ENCODE measurements at regions not wholly inside any gene's neighbourhood (a gene's known extent, or its start where the extent isn't known, plus 50 kb on each side); places are given as distances from the start of the nearest gene placed in this dataset.
"Not testable (repeated sequence)": the region's sequence is repeated elsewhere in the genome, so short reads cannot be mapped to it uniquely, and the experiment has no call there.

DNA sequence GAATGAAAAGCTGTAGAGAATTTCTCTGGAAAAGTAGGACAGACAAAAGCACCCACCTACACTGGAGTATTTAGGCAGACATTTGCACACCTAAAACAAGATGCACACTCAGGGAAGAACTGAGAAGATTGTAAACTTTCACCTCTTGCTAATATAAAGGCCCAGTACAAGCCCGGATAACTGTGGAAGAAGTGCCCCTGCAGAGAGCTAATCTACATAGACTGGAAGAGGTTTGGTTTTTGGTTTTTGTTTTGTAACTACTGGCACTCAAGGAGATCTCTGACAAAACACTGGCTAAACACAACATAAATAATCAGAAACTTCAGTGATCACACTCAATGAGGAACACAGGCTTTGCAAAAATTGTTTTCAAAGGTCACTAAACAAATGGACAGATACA is 782.2 kb upstream of the SLC8A1 start:
- DNase-seq (ENCODE audit: extremely low read depth in 1 of 2, low read depth in 1 of 2): no peak

DNA sequence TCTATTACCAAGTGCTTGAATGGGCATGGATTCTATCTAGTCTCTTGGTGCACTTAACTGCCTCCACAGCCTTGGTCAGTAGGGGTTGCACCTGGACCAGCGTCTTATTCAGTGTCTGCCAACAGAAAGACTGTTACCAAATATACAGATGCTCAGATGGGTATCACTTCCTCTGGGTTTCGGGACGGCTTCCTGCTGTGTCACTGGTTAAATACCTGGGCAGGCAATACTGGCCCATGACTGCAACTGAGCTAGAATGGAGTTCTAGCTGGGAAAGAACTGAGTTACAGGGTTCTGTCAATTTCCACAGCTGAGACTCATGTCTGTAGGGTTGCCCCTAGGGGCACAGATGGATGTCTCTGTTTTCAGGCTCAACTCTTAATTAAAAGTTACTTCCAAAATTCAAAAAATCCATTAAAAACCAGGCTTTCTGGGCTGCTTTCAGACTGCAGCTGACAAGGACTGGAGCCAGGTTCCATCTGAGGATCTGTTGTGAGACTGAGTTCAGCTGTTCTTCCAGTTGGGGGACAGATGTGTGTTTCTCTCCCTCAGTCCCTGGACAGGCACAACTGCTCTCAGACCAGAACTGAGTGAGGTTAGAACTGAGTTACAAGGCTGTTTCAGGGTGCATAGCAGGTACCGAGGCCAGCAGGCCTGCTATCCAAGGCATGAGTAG is 789.6 kb upstream of the SLC8A1 start:
- no peak for DNase-seq (ENCODE audit: extremely low read depth in 1 of 2, low read depth in 1 of 2)

DNA sequence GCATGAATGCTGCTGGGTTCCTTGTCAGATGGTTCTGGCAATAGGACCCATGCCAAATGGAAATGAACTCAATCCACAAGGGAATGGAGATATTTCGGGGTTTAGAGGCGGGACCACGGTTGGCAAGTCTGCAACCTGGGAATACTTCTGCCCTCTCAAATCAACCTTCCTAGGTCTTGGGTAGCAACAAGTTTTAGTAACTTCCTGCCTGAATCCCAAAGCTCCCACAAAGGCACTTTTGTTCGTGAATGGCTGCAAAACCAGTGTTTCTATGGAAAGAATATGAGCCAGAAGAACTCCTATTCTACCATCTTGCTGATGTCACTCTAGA is 790.1 kb upstream of the SLC8A1 start:
- no peak for DNase-seq (ENCODE audit: extremely low read depth in 1 of 2, low read depth in 1 of 2)

DNA sequence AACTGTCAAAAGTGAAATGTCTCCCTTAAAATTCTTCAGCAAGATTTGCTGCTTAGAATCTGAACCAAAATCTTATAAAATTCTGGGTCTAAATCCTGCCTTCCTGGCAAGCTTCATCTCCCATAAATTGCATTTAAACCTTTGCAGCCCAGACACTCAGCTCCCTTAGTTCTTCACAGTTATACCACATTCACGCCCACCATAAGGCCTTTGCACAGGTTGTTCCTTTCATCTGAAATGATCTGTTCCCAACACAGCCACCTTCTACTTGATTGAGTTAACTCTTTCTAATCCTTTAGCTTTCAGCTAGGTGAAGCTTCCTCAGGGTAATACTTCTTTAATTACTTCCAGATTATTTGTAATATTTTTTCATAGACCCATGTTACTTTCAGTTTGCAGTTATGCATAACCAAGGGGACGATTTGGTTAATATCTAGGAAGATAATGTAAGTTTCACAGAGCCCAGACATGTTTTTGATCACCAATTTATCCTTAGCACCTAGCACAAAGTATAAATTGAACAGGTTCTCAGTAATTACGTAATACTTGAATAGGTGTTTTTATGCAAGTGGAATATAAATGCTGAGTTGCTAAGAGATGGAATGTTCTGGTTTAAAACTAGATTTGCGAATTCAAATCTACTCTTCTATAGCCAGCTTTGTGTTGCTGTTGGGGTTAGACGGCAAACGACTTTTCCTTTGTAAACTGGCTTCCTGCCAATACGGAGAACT is 779.7 kb upstream of the PKDCC start:
- DNase-seq (ENCODE audit: extremely low read depth in 1 of 2, low read depth in 1 of 2): no peak

DNA sequence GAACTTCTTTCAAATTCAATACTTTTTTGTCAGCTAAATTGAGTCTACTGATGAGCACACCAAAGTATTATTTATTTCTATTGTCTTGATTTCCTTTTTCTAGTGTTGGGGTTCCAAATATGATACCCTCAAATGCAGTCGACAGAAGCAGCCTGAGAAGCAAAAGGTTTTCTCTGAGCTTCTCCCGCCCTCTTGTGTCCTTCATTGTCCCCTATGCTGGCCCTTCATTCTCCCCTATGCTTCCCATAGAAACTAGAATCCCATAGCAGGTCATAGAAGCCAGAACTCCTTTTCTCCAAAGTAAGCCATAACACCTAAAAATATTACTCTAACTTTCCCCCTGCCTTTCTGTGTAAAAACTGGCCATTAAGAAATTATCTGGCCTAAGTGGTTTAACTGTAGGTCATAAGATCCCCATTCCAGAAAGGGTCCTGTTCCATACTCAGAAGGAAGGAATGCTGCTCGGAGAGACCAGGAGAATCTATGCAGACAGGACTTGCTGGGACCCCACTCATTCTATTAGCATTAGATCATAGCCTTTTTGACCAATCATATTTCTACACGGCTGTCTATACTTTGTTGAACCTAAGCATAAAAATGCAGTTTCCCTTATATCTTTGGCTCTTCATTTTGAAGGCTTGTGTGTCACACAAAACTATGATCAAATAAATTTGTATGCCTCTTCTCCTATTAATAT is 764.6 kb upstream of the PKDCC start:
- DNase-seq (ENCODE audit: extremely low read depth in 1 of 2, low read depth in 1 of 2): no peak

DNA sequence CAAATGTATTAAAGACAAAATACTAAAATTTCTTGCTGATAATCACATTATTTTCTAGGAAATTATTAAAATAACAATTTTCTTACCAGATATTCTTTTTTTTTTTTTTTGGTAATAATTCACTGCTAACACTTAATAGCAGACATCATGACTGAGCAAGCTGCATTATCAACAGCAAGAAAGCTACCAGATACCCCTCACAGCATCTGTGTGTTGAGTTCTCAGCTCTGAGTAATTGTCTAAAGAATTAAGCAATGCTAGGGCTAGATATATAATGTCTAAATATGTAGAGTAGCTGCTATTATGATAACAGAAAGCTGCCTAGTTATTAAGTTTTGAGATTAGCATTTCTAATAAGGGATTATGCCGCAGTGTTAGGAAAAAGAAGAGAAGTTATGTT is 754.3 kb upstream of the PKDCC start:
- no peak for DNase-seq (ENCODE audit: extremely low read depth in 1 of 2, low read depth in 1 of 2)

DNA sequence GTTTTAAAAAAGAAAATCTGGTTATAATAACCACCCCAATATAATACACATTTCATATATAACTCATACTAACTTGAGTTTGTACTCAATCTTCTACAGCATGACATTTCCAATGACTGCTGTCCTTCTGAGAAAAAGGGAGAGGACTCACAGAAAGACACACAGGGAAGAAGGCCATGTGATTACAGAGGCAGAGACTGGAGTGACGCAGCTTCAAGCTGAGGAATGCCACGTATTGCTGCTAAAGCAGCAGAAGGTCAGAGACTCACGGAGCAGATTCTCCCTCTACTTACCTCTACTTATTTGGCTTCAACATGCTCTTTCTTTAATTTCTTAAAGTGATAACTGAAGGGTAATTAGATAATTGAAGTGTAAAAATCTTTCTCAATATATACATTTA is 753.5 kb upstream of the PKDCC start:
- DNase-seq (ENCODE audit: extremely low read depth in 1 of 2, low read depth in 1 of 2): no peak

DNA sequence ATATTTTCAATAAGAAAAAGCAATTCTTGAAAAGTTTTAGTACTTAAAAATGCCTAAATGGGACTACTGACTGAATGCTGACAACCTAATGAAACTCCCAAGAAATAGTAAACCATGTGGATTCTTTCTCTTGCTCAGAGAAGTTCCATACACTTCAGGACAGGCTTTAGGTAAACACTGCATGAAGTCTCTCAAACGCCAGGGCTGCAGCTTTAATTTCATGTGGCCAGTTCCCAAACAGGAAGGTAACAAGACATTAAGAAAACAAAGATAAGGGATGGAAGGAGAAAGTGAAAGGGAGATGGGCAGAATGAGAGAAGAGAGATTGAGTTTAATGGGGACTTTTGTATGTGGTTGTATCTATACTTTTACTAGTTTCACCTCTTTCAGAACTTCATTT is 734.7 kb upstream of the PKDCC start:
- DNase-seq (ENCODE audit: extremely low read depth in 1 of 2, low read depth in 1 of 2): no peak

DNA sequence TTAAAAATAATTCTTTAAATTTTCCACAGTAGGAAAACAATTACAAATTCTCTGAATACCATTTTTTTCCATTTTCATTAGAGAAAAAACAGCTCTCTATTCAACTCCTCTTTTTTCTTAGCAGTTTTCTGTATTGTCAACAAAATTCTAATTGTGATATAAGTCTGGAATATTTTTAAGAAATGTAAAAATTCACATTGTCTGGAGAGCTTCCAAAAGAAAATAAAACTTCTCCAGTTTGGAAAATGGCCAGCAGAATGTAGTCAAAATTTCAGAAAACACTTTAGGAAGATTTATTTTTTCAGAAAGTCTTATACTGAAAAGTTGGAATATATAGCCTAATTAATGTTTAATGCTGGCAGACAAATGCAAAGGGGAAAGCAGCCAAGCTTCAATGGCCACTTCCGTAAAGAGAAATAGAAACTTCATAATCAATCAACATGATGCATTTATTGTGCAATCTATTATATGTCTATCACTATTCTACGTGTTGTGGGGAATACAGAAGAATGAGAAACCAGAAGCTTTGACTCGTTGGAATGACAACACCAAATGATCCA is 733.2 kb upstream of the PKDCC start:
- DNase-seq (ENCODE audit: extremely low read depth in 1 of 2, low read depth in 1 of 2): no peak

DNA sequence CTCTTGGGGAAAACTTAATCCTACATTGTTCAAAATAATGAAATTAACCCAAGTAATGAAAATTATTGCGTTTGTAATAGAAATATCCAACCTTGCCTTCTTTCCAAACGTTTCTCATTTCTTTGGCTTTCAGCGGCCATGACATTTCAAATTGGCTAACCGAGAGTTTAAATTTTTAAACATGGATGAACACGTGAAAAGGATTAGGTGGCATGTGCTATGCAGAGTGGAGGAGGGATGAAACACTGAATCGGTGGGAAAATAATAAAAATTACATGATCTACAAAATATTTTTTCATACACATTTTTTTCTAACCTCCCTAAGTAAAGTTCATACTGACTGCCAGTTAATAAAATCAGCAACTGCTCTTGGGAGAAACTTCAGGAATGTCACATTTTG is 728.4 kb upstream of the PKDCC start:
- DNase-seq (ENCODE audit: extremely low read depth in 1 of 2, low read depth in 1 of 2): no peak

DNA sequence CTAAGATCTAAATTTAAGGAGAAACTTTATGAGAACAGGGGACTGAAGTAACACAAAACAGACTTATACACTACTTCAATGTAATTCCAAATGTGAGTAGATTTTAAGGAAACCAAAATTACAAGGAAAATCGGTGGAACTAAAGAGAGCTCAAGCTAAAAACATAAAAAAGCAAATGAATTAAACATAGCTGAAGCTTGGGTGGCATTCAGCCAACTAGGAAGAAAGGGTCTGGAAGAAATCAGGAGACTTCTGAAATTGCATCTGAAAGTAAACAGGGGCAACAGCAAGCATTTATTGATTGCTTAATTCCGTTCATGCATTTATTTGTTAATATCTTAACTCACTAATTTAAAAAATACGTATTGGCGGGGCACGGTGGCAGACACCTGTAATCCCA is 727.3 kb upstream of the PKDCC start:
- no peak for DNase-seq (ENCODE audit: extremely low read depth in 1 of 2, low read depth in 1 of 2)

DNA sequence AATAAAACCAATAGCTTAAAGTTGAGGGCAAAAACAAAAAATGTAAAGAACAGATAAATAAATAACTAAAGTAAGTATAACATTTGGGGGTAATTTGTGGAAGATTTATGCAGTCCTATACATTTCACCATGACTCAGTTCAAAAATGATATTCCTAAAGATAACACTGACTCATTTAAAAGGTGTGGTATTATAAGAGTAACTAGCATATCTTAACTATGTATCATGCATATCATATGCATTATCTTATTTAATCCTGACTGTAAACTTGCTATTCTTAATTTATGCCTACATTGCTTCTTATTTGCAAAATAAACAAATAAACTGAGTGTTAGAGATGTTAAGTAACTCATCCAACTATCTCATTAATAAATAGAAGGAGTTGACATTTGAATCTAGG is 726.5 kb upstream of the PKDCC start:
- DNase-seq (ENCODE audit: extremely low read depth in 1 of 2, low read depth in 1 of 2): no peak

DNA sequence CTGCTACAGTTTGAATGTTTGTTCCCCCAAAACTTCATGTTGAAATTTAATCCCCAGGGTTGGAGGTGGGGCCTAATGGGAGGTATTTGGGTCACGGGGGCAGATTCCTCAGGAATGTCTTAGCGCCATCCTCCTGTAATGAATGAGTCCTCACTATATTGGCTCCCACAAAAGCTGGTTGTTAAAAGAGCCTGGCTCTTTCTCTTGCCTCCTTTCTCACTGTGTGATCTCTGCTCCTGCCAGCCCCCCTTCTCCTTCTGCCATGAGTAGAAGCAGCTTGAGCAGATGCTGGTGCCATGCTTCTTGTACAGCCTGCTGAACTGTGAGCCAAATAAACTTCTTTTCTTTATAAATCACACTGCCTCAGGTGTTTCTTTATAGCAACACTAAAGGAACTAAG is 721.0 kb upstream of the PKDCC start:
- no peak for DNase-seq (ENCODE audit: extremely low read depth in 1 of 2, low read depth in 1 of 2)

DNA sequence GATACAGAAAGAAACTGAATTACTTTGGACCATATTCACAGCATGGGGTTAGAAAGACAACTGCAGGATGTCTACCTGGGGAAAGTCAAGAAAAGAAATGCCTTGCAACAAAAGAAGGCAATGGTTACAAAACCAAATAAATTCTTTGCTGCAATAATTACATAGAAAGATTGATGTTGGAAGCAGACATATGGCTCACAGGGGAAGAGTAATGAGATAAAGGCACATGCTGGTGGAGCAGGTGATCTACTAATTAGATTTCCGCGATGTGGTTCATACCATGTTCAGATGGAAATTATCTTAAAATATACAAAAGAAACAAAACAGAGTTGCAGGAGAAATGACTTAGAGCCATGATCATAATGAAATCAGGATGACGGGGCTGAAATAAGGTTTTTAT is 718.8 kb upstream of the PKDCC start:
- DNase-seq (ENCODE audit: extremely low read depth in 1 of 2, low read depth in 1 of 2): no peak

DNA sequence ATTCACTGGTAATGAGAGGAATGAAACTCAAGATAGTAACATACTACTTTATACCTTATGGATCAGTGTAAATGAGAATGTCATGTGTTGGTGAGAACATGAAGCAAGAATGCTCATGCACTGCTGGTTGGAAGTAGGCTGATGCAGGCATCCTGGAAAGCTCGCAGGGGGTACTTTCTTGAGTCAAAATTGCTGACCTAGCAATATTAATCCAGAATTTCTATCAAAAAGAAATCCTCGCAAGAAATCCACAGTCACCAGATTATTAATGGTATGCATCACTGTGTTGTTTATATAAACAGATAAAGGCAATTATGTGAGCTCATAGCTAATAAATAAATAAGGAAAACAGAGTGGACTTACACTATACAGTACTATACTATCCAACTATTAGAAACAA is 713.7 kb upstream of the PKDCC start:
- no peak for DNase-seq (ENCODE audit: extremely low read depth in 1 of 2, low read depth in 1 of 2)

DNA sequence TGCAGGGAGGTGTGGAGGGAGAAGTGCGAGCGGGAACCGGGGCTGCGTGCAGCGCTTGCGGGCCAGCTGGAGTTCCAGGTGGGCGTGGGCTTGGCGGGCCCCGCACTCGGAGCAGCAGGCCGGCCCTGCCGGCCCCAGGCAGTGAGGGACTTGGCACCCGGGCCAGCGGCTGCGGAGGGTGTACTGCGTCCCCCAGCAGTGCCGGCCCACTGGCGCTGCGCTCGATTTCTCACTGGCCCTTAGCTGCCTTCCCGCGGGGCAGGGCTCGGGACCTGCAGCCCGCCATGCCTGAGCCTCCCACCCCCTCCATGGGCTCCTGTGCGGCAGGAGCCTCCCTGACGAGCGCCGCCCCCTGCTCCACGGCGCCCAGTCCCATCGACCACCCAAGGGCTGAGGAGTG is 712.2 kb upstream of the PKDCC start:
- DNase-seq (ENCODE audit: extremely low read depth in 1 of 2, low read depth in 1 of 2): not testable (repeated sequence)

DNA sequence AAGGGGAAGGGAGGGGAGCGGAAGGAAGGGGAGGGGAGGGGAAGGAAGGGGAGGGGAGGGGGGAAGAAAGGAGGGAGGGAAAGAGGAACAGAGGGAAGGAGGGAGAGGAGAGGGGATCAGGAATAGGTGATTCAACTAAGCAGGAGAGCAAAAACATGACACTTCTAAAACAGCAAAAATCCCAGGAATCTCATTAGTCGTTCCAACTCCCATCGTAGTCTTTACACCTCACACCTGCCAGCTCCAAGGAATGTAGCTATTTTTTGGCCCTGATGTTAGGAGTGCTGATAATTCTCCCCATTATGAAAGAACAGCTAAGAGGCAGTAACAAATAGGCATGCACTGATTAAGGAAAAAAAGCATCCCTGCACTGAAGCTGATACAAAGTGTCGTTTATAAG is 709.9 kb upstream of the PKDCC start:
- no peak for DNase-seq (ENCODE audit: extremely low read depth in 1 of 2, low read depth in 1 of 2)

DNA sequence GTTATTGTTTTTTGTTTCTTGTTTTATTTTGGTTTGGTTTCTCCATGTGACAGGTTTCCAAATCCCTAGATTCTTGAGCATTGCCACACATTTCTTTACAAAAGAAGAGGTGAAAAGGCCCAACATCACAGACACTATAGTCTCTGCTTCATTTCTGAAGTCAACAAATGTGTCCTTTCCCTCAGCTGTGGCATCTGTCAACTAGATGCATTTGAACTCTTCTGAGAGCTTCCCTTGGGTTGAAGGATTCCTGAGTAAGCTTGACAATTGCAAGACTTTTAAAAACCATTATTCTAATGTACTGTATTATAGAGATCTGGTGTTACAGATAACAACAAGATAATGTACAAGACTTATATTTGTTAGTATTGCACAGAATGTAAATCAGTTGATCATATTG is 703.3 kb upstream of the PKDCC start:
- no peak for DNase-seq (ENCODE audit: extremely low read depth in 1 of 2, low read depth in 1 of 2)

DNA sequence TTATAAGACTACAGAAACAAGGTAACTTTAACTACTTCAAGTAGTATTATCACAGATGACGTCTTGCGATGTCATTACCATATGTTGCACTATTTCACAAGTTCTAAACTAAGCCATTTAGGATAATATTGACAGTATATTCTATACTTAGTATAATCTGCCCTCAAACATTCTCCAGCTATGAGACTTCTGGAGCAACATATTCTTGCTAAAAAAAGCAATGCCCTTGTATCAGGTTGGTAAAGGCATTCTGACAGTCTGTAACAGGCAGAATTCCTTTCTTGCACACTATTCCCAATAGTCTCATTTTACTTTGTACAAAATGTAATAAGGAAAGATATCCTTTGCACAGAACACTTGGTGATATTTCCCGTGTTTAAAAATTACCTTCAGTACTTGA is 694.8 kb upstream of the PKDCC start:
- DNase-seq (ENCODE audit: extremely low read depth in 1 of 2, low read depth in 1 of 2): no peak

DNA sequence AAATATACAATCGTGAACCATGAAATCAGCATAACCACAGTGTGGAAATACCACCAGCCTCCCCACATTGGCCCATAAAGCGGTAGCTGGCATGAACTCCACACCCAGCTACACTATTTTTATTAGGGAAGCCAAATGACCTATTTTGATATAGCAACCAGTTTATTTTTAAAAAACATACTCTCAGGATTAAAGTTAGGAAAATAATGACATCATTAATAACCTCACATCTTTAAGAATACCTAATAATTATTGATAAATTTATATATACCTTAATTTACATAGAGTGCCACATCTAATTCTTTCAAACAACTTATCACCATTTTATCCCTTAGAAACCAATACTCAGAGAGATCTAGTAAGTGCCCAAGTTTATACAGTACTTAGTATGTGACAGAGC is 692.0 kb upstream of the PKDCC start:
- no peak for DNase-seq (ENCODE audit: extremely low read depth in 1 of 2, low read depth in 1 of 2)

DNA sequence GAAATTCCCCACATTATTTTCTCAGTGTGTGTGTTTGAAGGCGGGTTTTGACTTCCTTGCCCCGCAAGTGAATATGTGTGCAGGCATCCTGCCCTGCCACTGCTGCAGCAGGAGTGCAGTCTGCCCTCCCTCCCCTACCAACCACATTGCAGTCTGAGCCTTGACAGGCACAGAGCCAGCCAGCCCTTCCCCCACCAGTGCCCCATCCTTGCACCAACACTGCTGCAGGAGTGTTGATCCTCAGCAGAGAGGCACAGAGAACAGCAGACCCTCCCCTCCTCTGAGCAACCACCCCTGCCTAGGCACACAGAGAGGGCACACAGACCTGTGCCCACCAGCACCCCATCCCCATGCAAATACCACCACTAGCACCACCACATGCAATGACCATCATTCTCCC is 683.0 kb upstream of the PKDCC start:
- DNase-seq (ENCODE audit: extremely low read depth in 1 of 2, low read depth in 1 of 2): no peak

DNA sequence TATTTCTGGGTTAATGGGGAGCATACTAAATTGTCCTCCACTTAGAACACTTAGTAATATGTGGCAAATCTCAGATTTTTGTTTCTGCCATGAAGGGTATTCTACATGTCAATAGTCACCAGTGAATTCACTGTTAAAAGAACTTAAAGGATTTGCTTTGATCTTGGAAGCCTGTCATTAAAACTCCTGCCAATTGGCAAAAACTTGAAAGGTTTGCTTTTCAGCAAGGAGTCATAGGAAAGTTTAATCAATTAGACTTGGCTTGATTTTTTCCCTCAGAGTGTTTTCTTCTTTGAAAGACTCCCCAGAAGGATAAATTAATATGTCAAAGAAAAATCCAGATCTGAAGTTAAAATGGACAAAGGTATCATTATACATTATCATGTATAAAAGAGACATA is 671.9 kb upstream of the PKDCC start:
- DNase-seq (ENCODE audit: extremely low read depth in 1 of 2, low read depth in 1 of 2): no peak
